Activated B cell treated with CpG ODN at 0.5 μM for 24 hours (primary cell): ENCODE measurements at regions not wholly inside any gene's neighbourhood (a gene's known extent, or its start where the extent isn't known, plus 50 kb on each side); places are given as distances from the start of the nearest gene placed in this dataset.

Source experiments
- ATAC-seq: fragments of 200-7000 bp; cut with Tn5 transposase; one replicate; pipeline ENCODE4 v1.10.0; 2021; ENCODE audit warnings: low read depth, mild to moderate bottlenecking, moderate library complexity
- CTCF ChIA-PET: fragments of 350-600 bp; sonication (Branson Sonifier 250); formaldehyde crosslinking; loops from one replicate; lab custom pipeline; 2021; ENCODE audit warnings: antibody characterized with exemption; lab: Charles Lee
- POLR2A ChIA-PET: fragments of 350-600 bp; sonication (Branson Sonifier 250); formaldehyde crosslinking; loops from one replicate; lab custom pipeline; 2021; ENCODE audit warnings: antibody characterized with exemption; lab: Charles Lee
- DNase-seq: peaks from one replicate; pipeline ENCODE4 v3.0.0; 2022
- H3K27ac Mint-ChIP-seq: one replicate; pipeline ENCODE4 v1.8.0; 2020; ENCODE audit warnings: mixed read lengths
- H3K27me3 Mint-ChIP-seq: one replicate; pipeline ENCODE4 v1.8.0; 2021; ENCODE audit warnings: mixed read lengths
- H3K36me3 Mint-ChIP-seq: one replicate; pipeline ENCODE4 v1.8.0; 2021; ENCODE audit warnings: low read depth, mixed read lengths
- H3K4me1 Mint-ChIP-seq: one replicate; pipeline ENCODE4 v1.8.0; 2021; ENCODE audit warnings: mixed read lengths
- H3K4me3 Mint-ChIP-seq: one replicate; pipeline ENCODE4 v1.8.0; 2020; ENCODE audit warnings: mild to moderate bottlenecking, mixed read lengths
- H3K9me3 Mint-ChIP-seq: one replicate; pipeline ENCODE4 v1.8.0; 2020; ENCODE audit warnings: mixed read lengths
- intact Hi-C: fragments of 100-400 bp; cut with micrococcal nuclease; formaldehyde crosslinking; loops from one replicate; pipeline ENCODE4 v1.15.1; 2024
- TF ChIP-seq, protein P1 (sequence below): fragments of 200-600 bp; IDR thresholded peaks from one replicate; pipeline ENCODE4 v1.8.0; 2022; ENCODE audit warnings: antibody characterized with exemption, mild to moderate bottlenecking

DNA sequence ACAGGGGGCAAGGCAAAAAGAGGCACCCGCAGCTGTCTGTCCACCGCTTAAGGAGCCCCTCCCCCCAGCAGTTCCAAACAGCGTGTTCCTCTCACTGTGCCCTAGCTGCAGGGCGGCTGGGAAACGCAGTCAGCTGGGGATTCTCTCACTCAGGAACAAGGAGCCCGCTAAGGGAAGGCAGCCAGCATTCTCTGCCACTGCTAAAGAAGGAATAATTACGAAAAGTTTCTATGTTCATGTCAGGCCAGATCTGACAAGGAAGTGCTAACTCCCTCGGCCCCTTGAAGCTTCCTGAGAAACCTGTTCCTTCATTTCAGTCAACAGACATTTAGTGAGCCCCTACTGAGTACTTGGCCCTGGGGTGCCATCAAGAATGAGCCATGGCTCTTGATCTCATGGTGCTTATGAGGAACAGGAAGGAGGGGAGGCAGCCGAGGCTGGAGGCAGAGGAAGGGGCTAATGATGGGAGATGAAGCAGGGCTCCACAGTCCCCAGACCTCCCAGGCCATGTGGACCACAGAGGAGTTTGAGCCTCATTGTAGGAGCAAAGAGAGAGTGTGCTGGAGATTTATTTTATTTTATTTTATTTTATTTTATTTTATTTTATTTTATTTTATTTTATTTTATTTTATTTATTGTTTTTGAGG, 101.7 kb upstream of the PMEPA1 start:
- peaks cover 7% of the 10 kb centered on the region for H3K4me1 Mint-ChIP-seq
- no peaks in the 10 kb centered on the region for H3K9me3 Mint-ChIP-seq
- TF ChIP-seq, protein P1, sequence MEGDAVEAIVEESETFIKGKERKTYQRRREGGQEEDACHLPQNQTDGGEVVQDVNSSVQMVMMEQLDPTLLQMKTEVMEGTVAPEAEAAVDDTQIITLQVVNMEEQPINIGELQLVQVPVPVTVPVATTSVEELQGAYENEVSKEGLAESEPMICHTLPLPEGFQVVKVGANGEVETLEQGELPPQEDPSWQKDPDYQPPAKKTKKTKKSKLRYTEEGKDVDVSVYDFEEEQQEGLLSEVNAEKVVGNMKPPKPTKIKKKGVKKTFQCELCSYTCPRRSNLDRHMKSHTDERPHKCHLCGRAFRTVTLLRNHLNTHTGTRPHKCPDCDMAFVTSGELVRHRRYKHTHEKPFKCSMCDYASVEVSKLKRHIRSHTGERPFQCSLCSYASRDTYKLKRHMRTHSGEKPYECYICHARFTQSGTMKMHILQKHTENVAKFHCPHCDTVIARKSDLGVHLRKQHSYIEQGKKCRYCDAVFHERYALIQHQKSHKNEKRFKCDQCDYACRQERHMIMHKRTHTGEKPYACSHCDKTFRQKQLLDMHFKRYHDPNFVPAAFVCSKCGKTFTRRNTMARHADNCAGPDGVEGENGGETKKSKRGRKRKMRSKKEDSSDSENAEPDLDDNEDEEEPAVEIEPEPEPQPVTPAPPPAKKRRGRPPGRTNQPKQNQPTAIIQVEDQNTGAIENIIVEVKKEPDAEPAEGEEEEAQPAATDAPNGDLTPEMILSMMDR, result no peak
- DNase-seq (no peak), ATAC-seq (no peak)
- H3K27me3 Mint-ChIP-seq, result peaks cover 22% of the 10 kb centered on the region
- ChIA-PET POLR2A (no interaction called here), CTCF (no interaction called here)
- no peaks in the 10 kb centered on the region for H3K36me3 Mint-ChIP-seq
- no peak overlapping the region for H3K27ac Mint-ChIP-seq
- H3K4me3 Mint-ChIP-seq, result no peak overlapping the region
- intact Hi-C loops, result no loop called here

DNA sequence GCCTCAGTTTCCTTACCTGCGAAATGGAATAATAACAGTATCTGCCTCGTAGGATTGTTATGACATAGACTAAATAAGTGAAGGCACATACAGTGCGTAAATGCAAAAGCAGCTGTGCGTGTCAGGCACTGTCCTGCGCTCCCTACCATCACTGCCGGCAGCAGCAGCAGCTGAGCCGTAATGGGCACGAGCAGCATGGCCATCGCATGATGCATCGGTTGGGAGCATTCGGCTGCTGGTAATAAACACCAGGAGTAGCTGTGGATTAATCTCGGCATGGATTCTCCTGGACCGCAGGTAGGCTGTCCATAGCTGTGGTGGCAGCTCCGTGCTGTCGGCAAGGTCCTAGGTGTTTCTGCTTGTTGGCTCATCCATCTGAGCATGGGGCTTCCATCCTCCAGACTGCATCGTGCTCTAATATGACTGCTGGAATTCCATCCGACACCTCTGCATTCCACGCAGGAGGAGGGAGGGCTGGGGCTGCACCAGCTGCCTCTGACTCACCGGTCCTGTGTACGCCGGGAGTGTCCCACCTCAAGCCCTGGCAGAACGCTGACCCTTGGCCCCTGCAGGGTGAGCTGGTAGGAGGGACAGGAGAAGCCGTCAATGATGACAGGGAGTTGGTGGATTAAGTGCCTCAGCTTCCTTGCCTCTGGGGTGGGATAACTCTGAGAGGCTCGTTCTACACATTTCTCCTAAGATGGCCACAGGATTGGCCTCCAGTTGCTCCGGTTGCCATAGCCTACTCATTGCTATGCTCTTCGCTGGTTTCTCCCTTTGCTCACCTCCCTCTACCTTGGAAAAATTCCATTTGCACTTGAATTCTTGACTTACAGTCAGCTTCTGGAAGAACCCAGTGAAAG, 100.9 kb upstream of the PMEPA1 start:
- Mint-ChIP-seq H3K27ac (no peak overlapping the region), H3K4me1 (peaks cover 7% of the 10 kb centered on the region), H3K4me3 (no peak overlapping the region), H3K9me3 (no peaks in the 10 kb centered on the region), H3K36me3 (no peaks in the 10 kb centered on the region), H3K27me3 (peaks cover 22% of the 10 kb centered on the region)
- CTCF ChIA-PET, result no interaction called here
- DNase-seq, result no peak
- POLR2A ChIA-PET, result no interaction called here
- intact Hi-C loops, result no loop called here
- TF ChIP-seq, protein P1, result no peak
- no peak for ATAC-seq

DNA sequence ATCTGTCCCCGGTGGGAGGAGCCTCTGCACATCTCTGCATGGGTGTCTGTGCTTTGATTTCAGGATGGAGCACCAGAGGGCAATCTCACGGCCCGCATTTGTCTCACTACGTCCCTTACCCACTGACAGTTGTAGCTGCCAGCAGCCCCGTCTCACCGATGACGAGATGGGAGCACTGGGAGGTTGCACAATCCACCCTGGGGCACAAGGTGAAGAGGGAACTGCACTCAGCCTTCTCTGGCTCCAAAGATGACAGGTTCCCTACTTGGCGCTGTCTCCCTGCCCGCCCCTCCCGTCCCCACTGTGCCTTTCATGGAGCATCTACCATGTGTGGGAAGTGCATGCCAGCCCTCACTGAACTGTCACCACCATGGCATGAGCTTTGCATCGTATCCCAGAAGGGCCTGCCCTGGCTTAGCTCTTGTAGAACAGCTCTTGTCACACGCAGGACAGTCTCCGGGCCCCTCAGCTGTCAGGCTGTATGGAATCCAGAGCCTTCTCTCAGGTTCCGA, 99.9 kb upstream of the PMEPA1 start:
- Mint-ChIP-seq H3K27me3 (peaks cover 23% of the 10 kb centered on the region), H3K27ac (no peak overlapping the region), H3K36me3 (no peaks in the 10 kb centered on the region), H3K4me1 (peaks cover 7% of the 10 kb centered on the region), H3K9me3 (no peaks in the 10 kb centered on the region), H3K4me3 (no peak overlapping the region)
- ChIA-PET CTCF (no interaction called here), POLR2A (no interaction called here)
- intact Hi-C loops, result no loop called here
- DNase-seq (no peak), ATAC-seq (no peak)
- TF ChIP-seq, protein P1, result no peak

DNA sequence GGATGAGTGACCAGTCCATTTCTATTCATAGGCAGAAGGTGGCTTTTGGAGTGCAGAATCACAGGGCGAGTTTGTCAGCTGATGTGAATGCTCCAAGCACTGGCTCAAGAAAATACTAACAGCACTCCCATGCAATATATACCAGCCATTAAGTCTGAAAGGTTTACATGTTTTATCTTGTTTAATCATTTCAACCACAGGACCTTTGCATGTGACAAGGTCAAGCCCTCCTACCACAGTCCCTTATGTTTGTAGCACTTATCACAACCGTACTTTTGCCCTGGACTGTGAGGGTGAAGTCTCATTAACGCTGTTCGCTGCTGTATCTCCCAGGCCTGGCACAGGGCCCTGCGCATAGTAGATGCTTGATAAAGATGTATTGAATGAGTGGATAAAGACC, 99.3 kb upstream of the PMEPA1 start:
- intact Hi-C loops, result no loop called here
- H3K27me3 Mint-ChIP-seq, result peaks cover 20% of the 10 kb centered on the region
- H3K27ac Mint-ChIP-seq, result no peak overlapping the region
- no peaks in the 10 kb centered on the region for H3K36me3 Mint-ChIP-seq
- ATAC-seq, result no peak
- H3K4me1 Mint-ChIP-seq, result peaks cover 7% of the 10 kb centered on the region
- no peaks in the 10 kb centered on the region for H3K9me3 Mint-ChIP-seq
- CTCF ChIA-PET, result no interaction called here
- H3K4me3 Mint-ChIP-seq, result no peak overlapping the region
- POLR2A ChIA-PET, result no interaction called here
- TF ChIP-seq, protein P1, result no peak
- DNase-seq, result no peak
